Fibroblast of the aortic adventitia (primary cell): ENCODE measurements at regions not wholly inside any gene's neighbourhood (a gene's known extent, or its start where the extent isn't known, plus 50 kb on each side); places are given as distances from the start of the nearest gene placed in this dataset.

Experiments used
- DNase-seq: peaks from one replicate; pipeline ENCODE4 v3.0.0-alpha.2; 2010; ENCODE audit warnings: low read depth
- H3K4me3 ChIP-seq: 2 replicates; pipeline ENCODE4 v1.5.1; 2011; ENCODE audit warnings: low read depth, mild to moderate bottlenecking, control low read depth, low read length, moderate library complexity
- CTCF ChIP-seq: IDR thresholded peaks from 2 replicates; pipeline ENCODE4 v1.5.1; 2011; ENCODE audit warnings: mild to moderate bottlenecking, low read length, control low read depth, inconsistent platforms; ENCODE audit not compliant: insufficient read depth

- no peak for TF ChIP-seq CTCF
- DNase-seq: peak; percentile 52
- no peak overlapping the region for H3K4me3 ChIP-seq
Measured at GRCh38 chr4:19329631-19330030, 922.1 kb upstream of the SLIT2 start.

- no peak overlapping the region for H3K4me3 ChIP-seq
- no peak for DNase-seq
- TF ChIP-seq CTCF: no peak
Measured at GRCh38 chr4:19329077-19329476, 922.6 kb upstream of the SLIT2 start.

- DNase-seq: peak; percentile 45
- H3K4me3 ChIP-seq: no peak overlapping the region
- TF ChIP-seq CTCF: no peak
Measured at GRCh38 chr4:19327364-19327763, 924.3 kb upstream of the SLIT2 start.

- no peak for TF ChIP-seq CTCF
- DNase-seq: peak; percentile 18
- no peak overlapping the region for H3K4me3 ChIP-seq
Measured at GRCh38 chr4:19324184-19324583, 927.5 kb upstream of the SLIT2 start.

- TF ChIP-seq CTCF: no peak
- H3K4me3 ChIP-seq: no peak overlapping the region
- DNase-seq: no peak
Measured at GRCh38 chr4:19319607-19320006, 932.1 kb upstream of the SLIT2 start.

- no peak for DNase-seq
- no peak for TF ChIP-seq CTCF
- no peak overlapping the region for H3K4me3 ChIP-seq
Measured at GRCh38 chr4:19317377-19317776, 934.3 kb upstream of the SLIT2 start.

- TF ChIP-seq CTCF: no peak
- no peak for DNase-seq
Measured at GRCh38 chr4:19314116-19314515, 937.6 kb upstream of the SLIT2 start.

More at GRCh38 chr4:19314116-19314515, 937.6 kb upstream of the SLIT2 start:
- no peak overlapping the region for H3K4me3 ChIP-seq
